ENCODE measurements at regions not wholly inside any gene's neighbourhood (a gene's known extent, or its start where the extent isn't known, plus 50 kb on each side); places are given as distances from the start of the nearest gene placed in this dataset.

- Mint-ChIP-seq H3K27me3 (peaks cover 56% of the 10 kb centered on the region), H3K27ac (no peak overlapping the region), H3K9me3 (ENCODE audit: low read depth) (no peaks in the 10 kb centered on the region), H3K4me1 (no peaks in the 10 kb centered on the region), H3K4me3 (no peak overlapping the region), H3K36me3 (ENCODE audit: low read depth) (no peaks in the 10 kb centered on the region)
- ChIA-PET POLR2A (no interaction called here), CTCF (interaction anchor here (2.0 to 2.2 kb wide), 2 partner anchors 8 to 517 kb away, joined by 8 to 9 read pairs; no protein-coding TSS in a partner anchor)
- DNase-seq (no peak), ATAC-seq (no peak)
- intact Hi-C loops (cut with DNase I, micrococcal nuclease): loop anchor here in 1 of 2 experiments (5.0 kb wide), 1 partner anchor 186 kb away; no protein-coding TSS in a partner anchor
Measured at GRCh38 chr2:176643646-176644045, 374.4 kb downstream of the MTX2 start.

GRCh38 chr2:176645494-176645893 lies 376.3 kb downstream of the MTX2 start:
- intact Hi-C loops (cut with DNase I, micrococcal nuclease): no loop called here
- no peak for DNase-seq
- peaks cover 54% of the 10 kb centered on the region for H3K27me3 Mint-ChIP-seq
- H3K36me3 Mint-ChIP-seq (ENCODE audit: low read depth): no peaks in the 10 kb centered on the region
- H3K9me3 Mint-ChIP-seq (ENCODE audit: low read depth): no peaks in the 10 kb centered on the region
- ATAC-seq: no peak
- H3K4me3 Mint-ChIP-seq: no peak overlapping the region
- ChIA-PET POLR2A (no interaction called here), CTCF (interaction anchor here (1.6 kb wide), 1 partner anchor 519 kb away, joined by 4 read pairs; no protein-coding TSS in a partner anchor)
- no peak overlapping the region for H3K27ac Mint-ChIP-seq
- H3K4me1 Mint-ChIP-seq: no peaks in the 10 kb centered on the region

- Mint-ChIP-seq H3K4me3 (no peak overlapping the region), H3K9me3 (ENCODE audit: low read depth) (no peaks in the 10 kb centered on the region), H3K27me3 (peaks cover 55% of the 10 kb centered on the region), H3K27ac (no peak overlapping the region), H3K36me3 (ENCODE audit: low read depth) (no peaks in the 10 kb centered on the region), H3K4me1 (no peaks in the 10 kb centered on the region)
- intact Hi-C loops (cut with DNase I, micrococcal nuclease): no loop called here
- CTCF ChIA-PET: interaction anchor here (1.6 kb wide), 1 partner anchor 519 kb away, joined by 4 read pairs; no protein-coding TSS in a partner anchor
- ATAC-seq (no peak), DNase-seq (no peak)
- POLR2A ChIA-PET: no interaction called here
Measured at GRCh38 chr2:176646033-176646615, 376.9 kb downstream of the MTX2 start.

- no peaks in the 10 kb centered on the region for H3K36me3 Mint-ChIP-seq (ENCODE audit: low read depth)
- ChIA-PET POLR2A (no interaction called here), CTCF (no interaction called here)
- DNase-seq: no peak
- H3K27ac Mint-ChIP-seq: no peak overlapping the region
- H3K4me1 Mint-ChIP-seq: peaks cover 2% of the 10 kb centered on the region
- H3K9me3 Mint-ChIP-seq (ENCODE audit: low read depth): no peaks in the 10 kb centered on the region
- no peak for ATAC-seq
- intact Hi-C loops (cut with DNase I, micrococcal nuclease): no loop called here
- peaks cover 55% of the 10 kb centered on the region for H3K27me3 Mint-ChIP-seq
- no peak overlapping the region for H3K4me3 Mint-ChIP-seq
Measured at GRCh38 chr2:176647325-176648165, 378.3 kb downstream of the MTX2 start.

GRCh38 chr2:176648700-176649297 lies 379.6 kb downstream of the MTX2 start:
- Mint-ChIP-seq H3K27me3 (peaks cover 51% of the 10 kb centered on the region), H3K4me1 (peaks cover 8% of the 10 kb centered on the region), H3K27ac (no peak overlapping the region), H3K36me3 (ENCODE audit: low read depth) (no peaks in the 10 kb centered on the region), H3K4me3 (no peak overlapping the region), H3K9me3 (ENCODE audit: low read depth) (no peaks in the 10 kb centered on the region)
- ChIA-PET POLR2A (no interaction called here), CTCF (interaction anchor here (1.0 kb wide), 1 partner anchor 13 kb away, joined by 3 read pairs; no protein-coding TSS in a partner anchor)
- DNase-seq (no peak), ATAC-seq (no peak)
- intact Hi-C loops (cut with DNase I, micrococcal nuclease): no loop called here

DNA sequence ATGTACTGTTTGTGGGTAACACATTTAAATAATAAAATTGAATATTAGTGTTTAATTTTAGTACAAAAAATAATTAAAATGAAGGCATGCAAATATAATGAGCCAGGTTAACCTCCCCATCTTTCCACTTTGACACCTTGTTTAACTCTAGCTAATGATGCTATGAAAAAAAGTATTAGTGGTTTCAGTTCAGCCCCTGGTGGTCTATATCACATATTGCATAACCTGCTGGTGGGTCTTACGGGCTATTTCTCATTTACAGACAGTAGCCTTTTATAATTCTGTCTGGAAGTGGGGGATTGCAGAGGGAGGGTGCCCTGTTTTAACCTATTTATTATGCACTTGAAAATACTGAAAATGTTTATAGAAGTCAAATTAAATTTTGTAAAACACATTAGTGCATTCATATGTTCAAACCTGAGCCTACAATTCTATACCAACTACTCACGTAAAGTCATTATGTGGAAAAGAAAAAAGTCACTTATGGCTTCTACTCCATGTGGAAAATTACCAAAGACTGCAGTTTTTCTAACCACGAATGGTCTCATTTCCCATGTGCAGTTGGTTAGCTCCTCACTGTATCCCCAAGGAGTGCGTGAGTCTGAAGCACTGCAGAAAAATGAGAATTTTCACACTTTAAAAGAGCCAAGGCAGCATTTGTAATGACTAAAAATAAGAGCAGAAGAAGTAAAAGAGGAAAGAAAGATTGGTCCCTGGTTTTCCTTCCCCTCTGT lies 381.0 kb downstream of the MTX2 start:
- no peak overlapping the region for H3K27ac Mint-ChIP-seq
- intact Hi-C loops (cut with DNase I, micrococcal nuclease): loop anchor here (5.0 kb wide), 2 partner anchors 162 to 193 kb away; no protein-coding TSS in a partner anchor
- peaks cover 40% of the 10 kb centered on the region for H3K27me3 Mint-ChIP-seq
- no peak for ATAC-seq
- POLR2A ChIA-PET: no interaction called here
- H3K36me3 Mint-ChIP-seq (ENCODE audit: low read depth): no peaks in the 10 kb centered on the region
- CTCF ChIA-PET: interaction anchor here (0.8 to 7.8 kb wide), 7 partner anchors 8 to 527 kb away, joined by 3 to 68 read pairs (median 4); no protein-coding TSS in a partner anchor
- peaks cover 8% of the 10 kb centered on the region for H3K4me1 Mint-ChIP-seq
- DNase-seq: no peak
- H3K9me3 Mint-ChIP-seq (ENCODE audit: low read depth): no peaks in the 10 kb centered on the region
- H3K4me3 Mint-ChIP-seq: no peak overlapping the region

GRCh38 chr2:176650838-176651555 lies 381.8 kb downstream of the MTX2 start:
- no peaks in the 10 kb centered on the region for H3K9me3 Mint-ChIP-seq (ENCODE audit: low read depth)
- no peak overlapping the region for H3K4me3 Mint-ChIP-seq
- intact Hi-C loops (cut with DNase I, micrococcal nuclease): loop anchor here (5.0 kb wide), 2 partner anchors 161 to 194 kb away; no protein-coding TSS in a partner anchor
- DNase-seq: no peak
- no peak for ATAC-seq
- H3K27ac Mint-ChIP-seq: no peak overlapping the region
- CTCF ChIA-PET: interaction anchor here (0.8 to 7.8 kb wide), 25 partner anchors 9 to 961 kb away, joined by 3 to 68 read pairs (median 5); partner anchors contain the start of genes HOXD9 and MTX2
- H3K27me3 Mint-ChIP-seq: peaks cover 41% of the 10 kb centered on the region
- H3K36me3 Mint-ChIP-seq (ENCODE audit: low read depth): no peaks in the 10 kb centered on the region
- POLR2A ChIA-PET: no interaction called here
- peaks cover 8% of the 10 kb centered on the region for H3K4me1 Mint-ChIP-seq

GRCh38 chr2:176652300-176653182 lies 383.3 kb downstream of the MTX2 start:
- Mint-ChIP-seq H3K4me3 (no peak overlapping the region), H3K27me3 (peaks cover 41% of the 10 kb centered on the region), H3K4me1 (peaks cover 8% of the 10 kb centered on the region), H3K27ac (no peak overlapping the region), H3K36me3 (ENCODE audit: low read depth) (no peaks in the 10 kb centered on the region), H3K9me3 (ENCODE audit: low read depth) (no peaks in the 10 kb centered on the region)
- ChIA-PET POLR2A (interaction anchor here (0.6 kb wide), 1 partner anchor 1283 kb away, joined by 3 read pairs; no protein-coding TSS in a partner anchor), CTCF (interaction anchor here (0.6 to 7.8 kb wide), 37 partner anchors 9 to 1538 kb away, joined by 3 to 68 read pairs (median 4); partner anchors contain the start of gene HOXD9)
- DNase-seq (peak; percentile 20), ATAC-seq (peak; percentile 71)
- intact Hi-C loops (cut with DNase I, micrococcal nuclease): loop anchor here (1.0 to 5.0 kb wide), 7 partner anchors 160 to 526 kb away; no protein-coding TSS in a partner anchor

DNA sequence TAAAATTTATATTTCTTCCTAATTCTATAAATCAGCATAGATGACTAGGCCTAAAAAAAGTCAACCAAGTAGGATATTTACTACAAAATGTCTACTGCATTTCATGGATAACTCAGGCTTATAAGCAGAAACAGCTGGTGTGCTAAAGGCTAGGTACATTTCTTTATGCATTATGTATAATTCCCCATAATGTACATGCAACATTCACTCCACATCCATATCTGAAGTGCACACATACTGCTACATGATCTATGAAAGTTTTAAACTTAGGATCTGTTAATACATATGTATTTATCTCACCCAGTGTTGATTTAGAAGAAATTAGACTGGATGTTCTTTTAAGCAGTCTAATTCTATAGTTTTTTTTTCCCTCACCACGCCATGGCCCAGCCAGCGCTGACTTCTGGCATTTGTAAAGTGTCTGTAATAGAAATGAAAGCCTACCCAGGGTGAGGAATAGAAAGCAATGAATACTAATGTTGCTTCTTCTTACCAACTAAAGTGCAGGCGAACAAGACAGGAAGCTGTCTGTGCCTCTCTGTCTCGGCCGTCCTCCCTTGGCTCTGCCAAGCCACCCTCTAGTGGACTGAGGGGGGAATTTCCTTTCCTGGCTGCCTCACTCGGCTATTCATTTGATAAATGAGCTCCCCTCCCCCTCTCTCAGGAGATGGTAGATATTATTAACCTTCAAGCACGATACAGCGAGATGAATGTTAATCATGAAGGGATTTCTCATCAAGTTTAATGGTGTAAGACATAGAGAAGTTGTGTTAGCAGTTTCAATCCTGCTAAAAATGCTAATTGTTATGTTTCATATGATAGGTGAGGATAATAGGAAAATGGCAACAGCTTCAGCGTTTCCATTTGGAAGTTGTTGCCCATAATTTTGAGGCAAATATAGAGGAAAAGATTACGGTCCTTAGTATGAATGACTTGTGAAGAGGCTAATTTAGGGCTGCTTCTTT lies 384.5 kb downstream of the MTX2 start:
- no peaks in the 10 kb centered on the region for H3K36me3 Mint-ChIP-seq (ENCODE audit: low read depth)
- H3K4me3 Mint-ChIP-seq: no peak overlapping the region
- DNase-seq (peak; percentile 60), ATAC-seq (peak; percentile 69)
- H3K27ac Mint-ChIP-seq: no peak overlapping the region
- H3K9me3 Mint-ChIP-seq (ENCODE audit: low read depth): no peaks in the 10 kb centered on the region
- ChIA-PET CTCF (interaction anchor here (0.6 to 7.8 kb wide), 16 partner anchors 11 to 632 kb away, joined by 3 to 68 read pairs (median 4); no protein-coding TSS in a partner anchor), POLR2A (no interaction called here)
- peaks cover 41% of the 10 kb centered on the region for H3K27me3 Mint-ChIP-seq
- H3K4me1 Mint-ChIP-seq: peaks cover 8% of the 10 kb centered on the region
- intact Hi-C loops (cut with DNase I, micrococcal nuclease): loop anchor here (2.0 to 5.0 kb wide), 4 partner anchors 159 to 527 kb away; no protein-coding TSS in a partner anchor

All from activated CD4-positive, alpha-beta T cell treated with anti-CD3 and anti-CD28 coated beads for 36 hours (primary cell).